ENCODE measurements at regions not wholly inside any gene's neighbourhood (a gene's known extent, or its start where the extent isn't known, plus 50 kb on each side); places are given as distances from the start of the nearest gene placed in this dataset.
"Not testable (repeated sequence)": the region's sequence is repeated elsewhere in the genome, so short reads cannot be mapped to it uniquely, and the experiment has no call there.

GRCh38 chr2:87280596-87281355 lies 259.1 kb upstream of the PLGLB1 start:
- not testable (repeated sequence) for TF ChIP-seq CTCF (IDR thresholded peaks at IDR 0.05; ENCODE audit: low read depth, low read length); POLR2A (IDR thresholded peaks at IDR 0.05; ENCODE audit: extremely low read depth, insufficient read length)
